OCI-LY1 (cell line): ENCODE measurements at regions not wholly inside any gene's neighbourhood (a gene's known extent, or its start where the extent isn't known, plus 50 kb on each side); places are given as distances from the start of the nearest gene placed in this dataset.

Experiments
- EZH2 ChIP-seq: fragments of 200-600 bp; sonication (generic), shearing (Covaris generic); IDR thresholded peaks from 2 replicates; pipeline ENCODE4 v1.8.0; 2017; ENCODE audit warnings: borderline replicate concordance, mixed run types, mild to moderate bottlenecking, antibody characterized with exemption, low read length, moderate library complexity, mixed read lengths
- TF ChIP-seq, protein P1 (sequence below): fragments of 200-600 bp; sonication (generic), shearing (Covaris generic); IDR thresholded peaks from 2 replicates; pipeline ENCODE4 v1.5.1; 2017; ENCODE audit warnings: mild to moderate bottlenecking, antibody characterized with exemption, low read length, moderate library complexity, mixed read lengths

DNA sequence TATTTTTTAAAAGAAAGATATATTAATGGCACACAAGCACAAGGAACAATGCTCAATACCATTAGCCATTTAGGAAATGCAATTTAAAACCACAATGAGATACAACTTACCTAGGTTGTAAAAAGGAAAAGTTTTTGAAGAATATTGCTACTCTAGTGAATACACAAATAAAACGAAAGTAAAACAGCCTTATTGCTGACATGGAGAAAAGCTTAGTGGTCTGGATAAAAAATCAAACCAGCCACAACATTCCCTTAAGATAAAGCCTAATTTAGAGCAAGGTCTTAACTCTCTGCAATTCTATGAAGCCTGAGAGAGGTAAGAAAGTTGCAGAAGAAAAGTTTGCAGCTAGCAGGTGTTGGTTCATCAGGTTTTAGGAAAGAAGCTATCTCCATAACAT lies 892.7 kb upstream of the ALCAM start:
- no peak for TF ChIP-seq EZH2
- TF ChIP-seq, protein P1, sequence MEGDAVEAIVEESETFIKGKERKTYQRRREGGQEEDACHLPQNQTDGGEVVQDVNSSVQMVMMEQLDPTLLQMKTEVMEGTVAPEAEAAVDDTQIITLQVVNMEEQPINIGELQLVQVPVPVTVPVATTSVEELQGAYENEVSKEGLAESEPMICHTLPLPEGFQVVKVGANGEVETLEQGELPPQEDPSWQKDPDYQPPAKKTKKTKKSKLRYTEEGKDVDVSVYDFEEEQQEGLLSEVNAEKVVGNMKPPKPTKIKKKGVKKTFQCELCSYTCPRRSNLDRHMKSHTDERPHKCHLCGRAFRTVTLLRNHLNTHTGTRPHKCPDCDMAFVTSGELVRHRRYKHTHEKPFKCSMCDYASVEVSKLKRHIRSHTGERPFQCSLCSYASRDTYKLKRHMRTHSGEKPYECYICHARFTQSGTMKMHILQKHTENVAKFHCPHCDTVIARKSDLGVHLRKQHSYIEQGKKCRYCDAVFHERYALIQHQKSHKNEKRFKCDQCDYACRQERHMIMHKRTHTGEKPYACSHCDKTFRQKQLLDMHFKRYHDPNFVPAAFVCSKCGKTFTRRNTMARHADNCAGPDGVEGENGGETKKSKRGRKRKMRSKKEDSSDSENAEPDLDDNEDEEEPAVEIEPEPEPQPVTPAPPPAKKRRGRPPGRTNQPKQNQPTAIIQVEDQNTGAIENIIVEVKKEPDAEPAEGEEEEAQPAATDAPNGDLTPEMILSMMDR: no peak
